ENCODE measurements at regions not wholly inside any gene's neighbourhood (a gene's known extent, or its start where the extent isn't known, plus 50 kb on each side); places are given as distances from the start of the nearest gene placed in this dataset.
A peak's percentile ranks its signal among the peaks of the same experiment; 100 is the strongest.

DNA sequence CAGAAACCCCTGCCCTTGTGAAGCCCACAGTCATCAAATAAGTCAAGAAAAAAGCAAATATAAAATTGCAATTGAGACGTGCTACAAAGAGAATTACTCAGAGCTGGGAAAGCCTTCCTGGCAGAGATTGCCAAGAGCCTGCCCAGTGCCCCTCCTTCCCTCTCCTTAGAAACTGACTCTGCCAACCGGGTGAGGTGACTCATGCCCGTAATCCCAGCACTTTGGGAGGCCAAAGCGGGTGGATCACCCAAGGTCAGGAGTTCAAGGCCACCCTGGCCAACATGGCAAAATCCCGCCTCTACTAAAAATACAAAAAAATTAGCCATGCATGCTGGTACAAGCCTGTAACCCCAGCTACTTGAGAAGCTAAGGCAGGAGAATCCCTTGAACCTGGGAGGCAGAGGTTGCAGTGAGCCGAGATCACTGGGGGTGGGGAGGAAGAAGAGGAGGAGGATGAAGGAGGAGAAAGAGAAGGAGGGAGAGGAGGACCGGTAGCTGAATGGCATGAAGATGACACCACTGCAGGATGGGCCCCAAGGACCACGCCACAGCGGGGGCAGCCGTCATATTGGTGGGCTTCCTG, 76.1 kb upstream of the RTL6 start:
- Histone ChIP-seq H3K36me3 (no peaks in the 10 kb centered on the region), H3K27ac (no peak overlapping the region), H3K27me3 (no peaks in the 10 kb centered on the region), H3K9me3 (no peaks in the 10 kb centered on the region), H3K4me3 (no peak overlapping the region), H3K4me1 (peaks cover 14% of the 10 kb centered on the region)
- TF ChIP-seq, protein P1, sequence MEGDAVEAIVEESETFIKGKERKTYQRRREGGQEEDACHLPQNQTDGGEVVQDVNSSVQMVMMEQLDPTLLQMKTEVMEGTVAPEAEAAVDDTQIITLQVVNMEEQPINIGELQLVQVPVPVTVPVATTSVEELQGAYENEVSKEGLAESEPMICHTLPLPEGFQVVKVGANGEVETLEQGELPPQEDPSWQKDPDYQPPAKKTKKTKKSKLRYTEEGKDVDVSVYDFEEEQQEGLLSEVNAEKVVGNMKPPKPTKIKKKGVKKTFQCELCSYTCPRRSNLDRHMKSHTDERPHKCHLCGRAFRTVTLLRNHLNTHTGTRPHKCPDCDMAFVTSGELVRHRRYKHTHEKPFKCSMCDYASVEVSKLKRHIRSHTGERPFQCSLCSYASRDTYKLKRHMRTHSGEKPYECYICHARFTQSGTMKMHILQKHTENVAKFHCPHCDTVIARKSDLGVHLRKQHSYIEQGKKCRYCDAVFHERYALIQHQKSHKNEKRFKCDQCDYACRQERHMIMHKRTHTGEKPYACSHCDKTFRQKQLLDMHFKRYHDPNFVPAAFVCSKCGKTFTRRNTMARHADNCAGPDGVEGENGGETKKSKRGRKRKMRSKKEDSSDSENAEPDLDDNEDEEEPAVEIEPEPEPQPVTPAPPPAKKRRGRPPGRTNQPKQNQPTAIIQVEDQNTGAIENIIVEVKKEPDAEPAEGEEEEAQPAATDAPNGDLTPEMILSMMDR (IDR thresholded peaks at IDR 0.05), result no peak
- TF ChIP-seq POLR2AphosphoS5 (IDR thresholded peaks at IDR 0.05; ENCODE audit: insufficient read depth in 1 of 2, low read depth in 1 of 2) (peak in 1 of 2 donors; percentile 63), POLR2A (IDR thresholded peaks at IDR 0.05) (no peak)
- DNase-seq (ENCODE audit: extremely low spot score in 2 of 2), result peak in 1 of 2 donors; percentile 83
- intact Hi-C loops (cut with DNase I), result no loop called here

DNA sequence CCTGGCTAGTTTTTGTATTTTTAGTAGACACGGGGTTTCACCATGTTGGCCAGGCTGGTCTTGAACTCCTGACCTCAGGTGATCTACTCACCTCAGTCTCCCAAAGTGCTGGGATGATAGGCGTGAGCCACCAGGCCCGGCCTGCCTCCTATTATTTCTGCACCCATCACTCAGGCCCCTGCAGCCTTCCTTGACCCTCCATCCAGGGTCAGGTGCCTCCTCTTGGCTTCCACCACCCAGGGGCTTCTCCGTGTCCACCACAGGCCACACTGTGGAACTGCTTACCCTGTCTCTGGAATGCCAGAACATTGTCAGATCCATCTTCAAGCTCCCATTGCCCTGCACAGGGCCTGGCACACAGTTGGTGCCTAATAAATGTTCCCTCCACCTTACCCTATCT, 75.4 kb upstream of the RTL6 start:
- TF ChIP-seq, protein P1 (IDR thresholded peaks at IDR 0.05), result no peak
- TF ChIP-seq POLR2A (IDR thresholded peaks at IDR 0.05), result no peak
- no peak for TF ChIP-seq POLR2AphosphoS5 (IDR thresholded peaks at IDR 0.05; ENCODE audit: insufficient read depth in 1 of 2, low read depth in 1 of 2)
- Histone ChIP-seq H3K4me3 (no peak overlapping the region), H3K9me3 (no peaks in the 10 kb centered on the region), H3K27ac (no peak overlapping the region), H3K36me3 (no peaks in the 10 kb centered on the region), H3K27me3 (no peaks in the 10 kb centered on the region), H3K4me1 (peaks cover 14% of the 10 kb centered on the region)
- intact Hi-C loops (cut with DNase I), result no loop called here
- peak in 1 of 2 donors; percentile 49 for DNase-seq (ENCODE audit: extremely low spot score in 2 of 2)

DNA sequence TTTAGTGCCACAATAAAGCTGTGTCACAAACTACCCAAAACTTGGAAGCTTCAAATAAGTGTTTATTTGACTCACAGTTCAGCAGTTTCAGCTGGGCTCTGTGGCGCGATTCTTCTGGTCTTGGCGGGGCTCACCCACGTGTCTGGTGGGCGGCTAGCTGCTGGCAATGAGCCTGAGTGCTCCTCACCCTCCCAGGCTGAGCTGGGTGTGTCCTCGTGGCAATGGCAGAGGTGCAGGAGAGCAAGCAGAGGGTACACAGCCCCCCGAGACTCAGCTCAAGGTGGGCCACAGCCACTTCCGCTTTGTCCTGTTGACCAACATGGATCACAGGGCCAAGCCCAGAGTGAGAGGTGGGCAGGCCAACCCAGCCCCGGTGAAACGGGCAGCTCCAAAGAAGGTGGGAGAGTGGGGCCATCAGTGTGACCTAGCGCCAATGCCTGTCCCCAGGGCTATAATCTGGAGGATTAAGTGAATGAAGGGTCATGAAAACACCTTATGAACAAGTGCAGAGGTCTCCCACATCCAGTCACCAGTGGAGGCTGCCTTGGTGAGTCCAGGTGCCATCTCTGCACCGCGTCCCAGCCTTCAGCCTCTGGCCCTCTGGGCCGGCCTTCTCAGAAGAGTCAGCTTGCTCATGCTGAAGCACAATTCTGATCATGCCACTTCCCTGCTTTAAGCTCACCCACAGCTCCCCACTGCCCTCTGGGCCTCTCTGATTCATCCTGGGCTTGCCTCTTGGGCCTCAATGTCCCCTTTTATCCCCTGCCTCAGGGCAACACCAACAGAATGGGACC, 74.6 kb upstream of the RTL6 start:
- Histone ChIP-seq H3K36me3 (no peaks in the 10 kb centered on the region), H3K27me3 (no peaks in the 10 kb centered on the region), H3K27ac (no peak overlapping the region), H3K9me3 (no peaks in the 10 kb centered on the region), H3K4me1 (peaks cover 14% of the 10 kb centered on the region), H3K4me3 (no peak overlapping the region)
- TF ChIP-seq, protein P1 (IDR thresholded peaks at IDR 0.05), result no peak
- TF ChIP-seq POLR2AphosphoS5 (IDR thresholded peaks at IDR 0.05; ENCODE audit: insufficient read depth in 1 of 2, low read depth in 1 of 2), result no peak
- TF ChIP-seq POLR2A (IDR thresholded peaks at IDR 0.05), result no peak
- intact Hi-C loops (cut with DNase I), result no loop called here
- peak in 1 of 2 donors; percentile 70 for DNase-seq (ENCODE audit: extremely low spot score in 2 of 2)

DNA sequence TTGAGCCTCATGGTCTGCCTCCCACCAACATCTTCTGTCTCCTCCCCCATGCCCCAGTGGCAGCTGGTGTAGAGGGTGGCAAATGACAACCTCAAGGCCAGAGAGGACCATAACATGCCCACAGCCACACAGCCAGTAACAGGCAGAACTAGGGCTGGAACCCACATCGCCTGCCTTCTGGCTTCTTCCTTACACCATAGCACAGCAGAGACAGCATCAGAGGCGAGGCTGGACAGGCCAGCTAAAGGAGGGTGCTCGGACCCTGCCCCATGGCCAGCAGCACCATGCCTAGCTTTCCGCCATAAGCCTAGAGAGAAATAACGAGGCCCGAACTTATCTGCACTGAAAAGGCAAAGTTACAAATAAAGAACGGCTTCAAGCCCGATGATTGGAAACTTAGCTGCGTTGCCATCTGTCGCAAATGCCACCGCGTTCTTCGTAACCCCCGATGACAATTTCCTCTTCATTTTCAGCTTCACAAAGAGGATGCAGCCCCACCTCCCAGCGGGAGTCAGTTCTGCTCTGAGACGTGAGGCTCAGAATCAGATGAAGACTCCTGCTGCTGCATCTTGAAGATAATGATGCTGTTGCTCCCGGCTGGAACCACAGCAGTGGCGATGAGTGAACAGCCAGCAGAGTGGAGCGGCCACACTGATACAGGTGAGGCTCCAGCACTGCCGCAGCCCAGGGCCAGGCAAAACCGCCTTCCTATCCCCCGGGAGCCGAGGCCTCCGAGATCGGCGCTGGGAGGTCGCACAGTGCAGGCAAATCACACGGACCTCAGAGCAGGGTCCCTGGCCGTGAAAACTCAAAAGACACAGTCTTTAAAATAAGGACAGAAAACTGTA, 73.8 kb upstream of the RTL6 start:
- H3K4me3 ChIP-seq, result no peak overlapping the region
- H3K9me3 ChIP-seq, result no peaks in the 10 kb centered on the region
- peak in 1 of 2 donors; percentile 54 for DNase-seq (ENCODE audit: extremely low spot score in 2 of 2)
- no peaks in the 10 kb centered on the region for H3K27me3 ChIP-seq
- H3K4me1 ChIP-seq, result peaks cover 14% of the 10 kb centered on the region
- no peak overlapping the region for H3K27ac ChIP-seq
- H3K36me3 ChIP-seq, result no peaks in the 10 kb centered on the region
- TF ChIP-seq POLR2AphosphoS5 (IDR thresholded peaks at IDR 0.05; ENCODE audit: insufficient read depth in 1 of 2, low read depth in 1 of 2) (no peak), POLR2A (IDR thresholded peaks at IDR 0.05) (no peak)
- TF ChIP-seq, protein P1 (IDR thresholded peaks at IDR 0.05), result no peak
- intact Hi-C loops (cut with DNase I), result no loop called here
